Heart right ventricle (tissue), 16 donors: ENCODE measurements at regions not wholly inside any gene's neighbourhood (a gene's known extent, or its start where the extent isn't known, plus 50 kb on each side); places are given as distances from the start of the nearest gene placed in this dataset.

Experiments used
- ATAC-seq, 8 donors: fragments of 200-7000 bp; cut with Tn5 transposase; one replicate each; pipeline ENCODE4 v1.9.1; 2020; ENCODE audit warnings: mild to moderate bottlenecking in 8 of 8, moderate library complexity in 8 of 8, moderate number of reproducible peaks in 1 of 8
- DNase-seq, 2 donors: peaks; one replicate each; pipeline ENCODE4 v3.0.0-alpha.2; 2020
- H3K27ac ChIP-seq, 10 donors: fragments of 200-600 bp; sonication (generic) in 2 of 10; one replicate each; pipeline versions ENCODE4 v1.5.0 to v1.8.0; 2020 to 2022; ENCODE audit warnings: mild to moderate bottlenecking in 3 of 10
- H3K27me3 ChIP-seq, 7 donors: fragments of 200-600 bp; one replicate each; pipeline ENCODE4 v1.8.0; 2021 to 2022; ENCODE audit warnings: mild to moderate bottlenecking in 2 of 7
- H3K36me3 ChIP-seq, 9 donors: fragments of 200-600 bp; sonication (generic) in 1 of 9; one replicate each; pipeline versions ENCODE4 v1.5.0 to v1.8.0; 2020 to 2022; ENCODE audit warnings: mild to moderate bottlenecking in 2 of 9
- H3K4me1 ChIP-seq, 9 donors: fragments of 200-600 bp; sonication (generic) in 1 of 9; one replicate each; pipeline versions ENCODE4 v1.5.0 to v1.8.0; 2020 to 2022; ENCODE audit warnings: mild to moderate bottlenecking in 4 of 9
- H3K4me3 ChIP-seq, 10 donors: fragments of 200-600 bp; sonication (generic) in 2 of 10; one replicate each; pipeline versions ENCODE4 v1.5.0 to v1.8.0; 2020 to 2022; ENCODE audit warnings: mild to moderate bottlenecking in 7 of 10, moderate library complexity in 2 of 10
- H3K9me3 ChIP-seq, 11 donors: fragments of 200-600 bp in 10 of 11; sonication (generic) in 2 of 11; one replicate each; pipeline versions ENCODE4 v1.5.0 to v1.8.0; 2013 to 2022; ENCODE audit warnings: mild to moderate bottlenecking in 2 of 11, control low read depth in 1 of 11, moderate library complexity in 1 of 11
- WGBS, 2 donors: extraction: QIAGEN DNeasy Blood & Tissue Kit; methylation state at CpG; one replicate each; pipeline ENCODE4 v1.1.7; 2013; ENCODE audit warnings: inconsistent platforms in 1 of 2; 5-methylcytosine and 5-hydroxymethylcytosine counted together
- intact Hi-C, 10 donors: fragments of 100-400 bp; cut with DNase I; formaldehyde crosslinking; loops; one replicate each; pipeline versions ENCODE4 v1.11.1 to v1.14.2; 2022
- TF ChIP-seq, protein P1 (sequence below), 9 donors: fragments of 200-600 bp; sonication (generic) in 2 of 9; IDR thresholded peaks; one replicate each; pipeline versions ENCODE4 v1.5.0 to v1.8.0; 2021 to 2022; ENCODE audit warnings: antibody characterized with exemption in 9 of 9, mild to moderate bottlenecking in 5 of 9, moderate library complexity in 1 of 9
- donor health status: Arrhythmogenic right ventricular cardiomyopathy.
- donor health status: ischemic (EF 13 %, LVEDD 7.1; RV severe dilation, severe dysfunction).
- donor health status: healthy with polysubstance abuse.
- donor health status: DM: no; HTN: yes; CAD: no.
- donor health status: DM: no; HTN: no; CAD: no.
- donor health status: ischemic (EF 25% LVEDD 6.9; RV normal size, moderate dysfunction).
- donor health status: ischemic (EF 25% LVEDD 5.7; RV mildly dilated, moderate dysfunction).
- donor health status: healthy.
- donor health status: DM: yes; HTN: yes; CAD: no.
- donor health status: Ischemic cardiomyopathy.
- donor health status: ischemic (EF 35%, LVEDD 5.7; RV mildly dilated, moderate dysfunction).
- donor health status: nonischemic (EF 11% LVEDD 7.7; RV severe dilation, severe dysfunction).
- donor health status: DM: yes; HTN: yes; CAD: no.
- donor health status: PGD.
- donor health status: ischemic (EF 29% LVEDD 5.4; RV normal size, mild dysfunction).
- donor health status: nonischemic (EF 23%, LVEDD 6.1; RV moderate dilation, normal function).

DNA sequence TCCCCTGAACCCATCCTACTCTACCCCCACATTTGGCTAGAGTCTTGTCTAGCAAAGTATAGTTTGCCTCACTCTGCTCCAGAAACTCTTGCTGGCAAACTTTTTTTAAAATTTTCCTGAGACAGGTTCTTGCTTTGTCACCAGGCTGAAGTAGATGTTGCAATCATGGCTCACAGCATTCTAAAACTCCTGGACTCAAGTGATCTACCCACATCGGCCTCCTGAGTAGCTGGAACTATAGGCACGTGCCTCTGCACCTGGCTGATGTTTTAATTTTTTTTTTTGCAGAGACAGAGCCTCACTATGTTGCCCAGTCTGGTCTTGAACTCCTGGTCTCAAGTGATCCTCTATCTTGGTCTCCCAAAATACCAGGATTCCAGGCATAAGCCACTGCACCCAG lies 175.8 kb upstream of the FBXL17 start:
- intact Hi-C loops, result loop anchor here in 1 of 10 donors (5.0 kb wide), 1 partner anchor 555 kb away; no protein-coding TSS in a partner anchor
- Histone ChIP-seq H3K4me1 (peaks cover 0 to 7% (median 0%) of the 10 kb centered on the region in 9 donors), H3K27ac (no peak overlapping the region), H3K36me3 (no peaks in the 10 kb centered on the region), H3K4me3 (no peak overlapping the region), H3K9me3 (no peaks in the 10 kb centered on the region), H3K27me3 (no peaks in the 10 kb centered on the region)
- DNase-seq, result no peak
- ATAC-seq, result no peak
- TF ChIP-seq, protein P1, sequence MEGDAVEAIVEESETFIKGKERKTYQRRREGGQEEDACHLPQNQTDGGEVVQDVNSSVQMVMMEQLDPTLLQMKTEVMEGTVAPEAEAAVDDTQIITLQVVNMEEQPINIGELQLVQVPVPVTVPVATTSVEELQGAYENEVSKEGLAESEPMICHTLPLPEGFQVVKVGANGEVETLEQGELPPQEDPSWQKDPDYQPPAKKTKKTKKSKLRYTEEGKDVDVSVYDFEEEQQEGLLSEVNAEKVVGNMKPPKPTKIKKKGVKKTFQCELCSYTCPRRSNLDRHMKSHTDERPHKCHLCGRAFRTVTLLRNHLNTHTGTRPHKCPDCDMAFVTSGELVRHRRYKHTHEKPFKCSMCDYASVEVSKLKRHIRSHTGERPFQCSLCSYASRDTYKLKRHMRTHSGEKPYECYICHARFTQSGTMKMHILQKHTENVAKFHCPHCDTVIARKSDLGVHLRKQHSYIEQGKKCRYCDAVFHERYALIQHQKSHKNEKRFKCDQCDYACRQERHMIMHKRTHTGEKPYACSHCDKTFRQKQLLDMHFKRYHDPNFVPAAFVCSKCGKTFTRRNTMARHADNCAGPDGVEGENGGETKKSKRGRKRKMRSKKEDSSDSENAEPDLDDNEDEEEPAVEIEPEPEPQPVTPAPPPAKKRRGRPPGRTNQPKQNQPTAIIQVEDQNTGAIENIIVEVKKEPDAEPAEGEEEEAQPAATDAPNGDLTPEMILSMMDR (IDR thresholded peaks at IDR 0.05), result no peak
- WGBS, 2 donors, result 85 to 90% methylated on average over 2 of the region's 2 CpGs

DNA sequence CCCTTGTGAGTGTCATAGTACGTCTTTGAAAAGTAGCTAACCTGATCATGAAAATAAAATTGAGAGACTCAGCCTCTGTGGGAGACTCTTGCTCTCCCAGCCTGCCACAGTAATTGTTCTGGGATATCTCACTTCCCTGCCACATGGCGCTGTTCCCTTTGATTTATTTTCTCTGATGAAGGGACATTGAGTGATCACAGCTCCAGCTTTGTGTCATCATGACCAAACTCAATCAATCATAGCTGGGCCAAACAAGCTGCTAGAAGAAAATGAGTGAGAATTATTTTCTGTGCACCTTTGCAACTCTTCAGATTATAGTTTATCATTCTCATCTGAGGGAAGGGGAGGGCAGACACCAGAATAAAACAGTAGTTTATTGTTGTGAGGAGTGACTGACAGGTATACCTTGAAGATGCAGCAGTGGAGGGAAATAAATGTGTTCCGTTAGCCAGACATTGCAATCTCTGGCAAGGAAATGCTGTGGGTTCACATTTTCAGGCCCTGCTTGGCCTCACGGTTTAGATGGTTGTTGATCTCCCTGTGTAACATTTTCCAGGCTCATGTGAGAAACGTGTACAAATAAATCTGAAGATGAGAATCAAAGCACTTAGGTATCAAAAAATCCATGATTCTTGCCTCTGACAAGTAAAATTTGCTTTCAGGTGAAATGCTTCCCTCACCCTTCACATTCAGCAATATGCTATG lies 174.7 kb upstream of the FBXL17 start:
- ATAC-seq, result no peak
- WGBS, 2 donors, result 60% methylated on average over 5 of the region's 5 CpGs
- no peak overlapping the region for H3K27ac ChIP-seq

DNA sequence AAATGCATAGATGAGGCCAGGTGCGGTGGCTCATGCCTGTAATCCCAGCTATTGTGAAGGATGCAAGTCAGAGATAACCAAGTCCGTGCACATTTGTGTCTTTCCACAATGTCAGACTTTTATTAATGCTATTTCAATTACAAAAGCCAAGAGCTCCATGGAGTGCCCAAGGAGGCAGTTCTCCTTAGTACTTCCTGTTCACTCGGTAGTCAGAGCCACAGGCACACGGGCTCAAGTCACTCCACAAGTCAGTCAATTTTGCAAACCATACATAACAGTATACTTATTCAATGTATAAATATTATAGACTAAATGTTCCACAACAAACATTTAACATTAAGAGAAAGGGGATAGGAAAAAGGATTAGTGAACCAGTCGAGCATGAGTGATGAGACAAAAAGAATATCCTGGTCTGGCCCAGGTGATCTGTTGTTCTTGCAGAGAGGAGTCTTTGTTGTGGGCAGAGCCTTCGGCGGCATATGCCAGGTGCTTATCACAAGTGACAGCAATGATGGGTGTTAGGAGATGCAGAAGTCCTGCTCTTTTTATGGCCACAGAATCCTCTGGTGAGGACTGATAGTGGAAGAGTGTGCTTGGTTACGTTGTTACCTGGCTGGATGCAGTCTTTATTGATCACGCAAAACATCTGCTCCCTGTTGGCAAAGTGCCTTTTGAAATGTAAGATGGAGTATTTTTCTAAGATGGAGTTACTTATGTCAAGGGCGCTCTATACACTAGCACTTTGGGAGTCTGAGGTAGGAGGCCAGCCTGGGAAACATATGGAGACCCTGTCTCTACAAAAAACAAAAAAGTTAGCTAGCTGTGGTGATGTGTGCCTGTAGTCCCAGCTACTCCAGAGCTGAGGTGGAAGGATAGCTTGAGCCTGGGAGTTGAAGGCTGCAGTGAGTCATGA lies 167.0 kb upstream of the FBXL17 start:
- H3K9me3 ChIP-seq, result no peaks in the 10 kb centered on the region
- TF ChIP-seq, protein P1 (IDR thresholded peaks at IDR 0.05), result no peak
- intact Hi-C loops, result no loop called here
- no peaks in the 10 kb centered on the region for H3K27me3 ChIP-seq
- H3K4me1 ChIP-seq, result no peaks in the 10 kb centered on the region
- 62 to 64% methylated on average over 10 of the region's 10 CpGs for WGBS, 2 donors
- DNase-seq (no peak), ATAC-seq (no peak)
- no peaks in the 10 kb centered on the region for H3K36me3 ChIP-seq
- H3K27ac ChIP-seq, result no peak overlapping the region
- H3K4me3 ChIP-seq, result no peak overlapping the region

More for the DNA sequence above, 174.7 kb upstream of the FBXL17 start:
- Histone ChIP-seq H3K4me3 (no peak overlapping the region), H3K4me1 (peaks cover 0 to 7% (median 0%) of the 10 kb centered on the region in 9 donors), H3K9me3 (no peaks in the 10 kb centered on the region), H3K27me3 (no peaks in the 10 kb centered on the region), H3K36me3 (no peaks in the 10 kb centered on the region)
- intact Hi-C loops, result loop anchor here in 1 of 10 donors (5.0 kb wide), 1 partner anchor 554 kb away; no protein-coding TSS in a partner anchor
- TF ChIP-seq, protein P1 (IDR thresholded peaks at IDR 0.05), result no peak
- no peak for DNase-seq

DNA sequence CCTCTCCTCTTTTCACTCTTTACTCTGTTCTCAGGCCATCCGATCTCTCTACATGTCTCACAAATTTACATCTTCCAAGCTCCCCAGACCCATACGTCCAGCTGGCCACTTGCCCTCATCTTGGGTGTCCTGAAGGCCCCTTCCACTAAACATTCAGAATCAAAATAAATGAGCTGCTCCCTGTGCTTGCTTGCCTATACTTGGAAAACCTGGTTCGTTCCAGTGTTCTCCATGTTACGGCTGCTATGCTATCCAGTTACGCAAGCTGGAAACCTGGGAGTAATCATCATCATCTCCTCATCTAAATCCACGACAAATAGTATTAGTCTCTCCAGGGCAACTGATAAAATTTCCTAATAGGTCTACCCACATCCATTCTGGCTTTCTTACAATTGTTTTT lies 165.0 kb upstream of the FBXL17 start:
- H3K27me3 ChIP-seq, result no peaks in the 10 kb centered on the region
- no peak overlapping the region for H3K27ac ChIP-seq
- no peaks in the 10 kb centered on the region for H3K36me3 ChIP-seq
- no peaks in the 10 kb centered on the region for H3K4me1 ChIP-seq
- ATAC-seq, result no peak
- no peak for DNase-seq
- no peak overlapping the region for H3K4me3 ChIP-seq
- intact Hi-C loops, result no loop called here
- 70 to 76% methylated on average over 6 of the region's 6 CpGs for WGBS, 2 donors
- no peaks in the 10 kb centered on the region for H3K9me3 ChIP-seq
- TF ChIP-seq, protein P1 (IDR thresholded peaks at IDR 0.05), result no peak
